HG03060 (cell line): ENCODE measurements at regions not wholly inside any gene's neighbourhood (a gene's known extent, or its start where the extent isn't known, plus 50 kb on each side); places are given as distances from the start of the nearest gene placed in this dataset.

ENCODE experiments used
- ATAC-seq: cut with Tn5 transposase; IDR thresholded peaks from one replicate; pipeline ENCODE4 v1.9.1; 2021; ENCODE audit warnings: low read depth, moderate number of reproducible peaks; ENCODE audit not compliant: unreplicated experiment

- no peak for ATAC-seq
Observed at GRCh38 chr16:85173981-85174751, 61.9 kb upstream of the CIBAR2 start.

GRCh38 chr16:85174871-85175723, 62.8 kb upstream of the CIBAR2 start:
- no peak for ATAC-seq

- ATAC-seq, result no peak
Observed at GRCh38 chr16:85175724-85176233, 63.5 kb upstream of the CIBAR2 start.

- no peak for ATAC-seq
Observed at GRCh38 chr16:85176541-85177447, 64.5 kb upstream of the CIBAR2 start.

GRCh38 chr16:85177448-85177846, 65.2 kb upstream of the CIBAR2 start:
- no peak for ATAC-seq

GRCh38 chr16:85178006-85178591, 65.8 kb upstream of the CIBAR2 start:
- no peak for ATAC-seq

- no peak for ATAC-seq
Observed at GRCh38 chr16:85178596-85178995, 66.3 kb upstream of the CIBAR2 start.

- no peak for ATAC-seq
Observed at GRCh38 chr16:85179344-85180046, 67.2 kb upstream of the CIBAR2 start.

- ATAC-seq, result no peak
Observed at GRCh38 chr16:85180047-85180826, 68.0 kb upstream of the CIBAR2 start.

GRCh38 chr16:85180827-85181738, 68.8 kb upstream of the CIBAR2 start:
- ATAC-seq, result no peak

GRCh38 chr16:85181739-85182129, 69.5 kb upstream of the CIBAR2 start:
- no peak for ATAC-seq

- no peak for ATAC-seq
Observed at GRCh38 chr16:85182286-85182685, 70.0 kb upstream of the CIBAR2 start.

- ATAC-seq, result no peak
Observed at GRCh38 chr16:85182774-85183173, 70.5 kb upstream of the CIBAR2 start.

- no peak for ATAC-seq
Observed at GRCh38 chr16:85183564-85183963, 71.3 kb upstream of the CIBAR2 start.

GRCh38 chr16:85184404-85184803, 72.1 kb upstream of the CIBAR2 start:
- no peak for ATAC-seq

GRCh38 chr16:85185303-85186100, 73.2 kb upstream of the CIBAR2 start:
- no peak for ATAC-seq

GRCh38 chr16:85187002-85187401, 74.7 kb upstream of the CIBAR2 start:
- no peak for ATAC-seq
